GM23338 (cell line): ENCODE measurements at regions not wholly inside any gene's neighbourhood (a gene's known extent, or its start where the extent isn't known, plus 50 kb on each side); places are given as distances from the start of the nearest gene placed in this dataset.

Source experiments
- ATAC-seq: fragments of 200-7000 bp; cut with Tn5 transposase; 3 replicates; pipeline ENCODE4 v1.9.1; 2020
- DNase-seq: peaks from one replicate; pipeline ENCODE4 v3.0.0-alpha.2; 2015; ENCODE audit warnings: low spot score
- H2AFZ ChIP-seq: fragments of 200-600 bp; sonication (generic); 2 replicates; pipeline ENCODE4 v1.8.0; 2016; ENCODE audit warnings: antibody characterized with exemption, mild to moderate bottlenecking, moderate library complexity
- H3F3A ChIP-seq: fragments of 200-600 bp; sonication (generic); replicated peaks from 2 replicates; pipeline ENCODE4 v1.8.0; 2017; ENCODE audit warnings: antibody characterized with exemption, mixed run types, low read depth
- H3K27ac ChIP-seq: fragments of 200-600 bp; sonication (generic); 2 replicates; pipeline ENCODE4 v1.6.1; 2016; ENCODE audit warnings: low read depth
- H3K27me3 ChIP-seq: fragments of 200-600 bp; sonication (generic); 2 replicates; pipeline ENCODE4 v1.8.0; 2016; ENCODE audit warnings: mild to moderate bottlenecking, mixed run types, moderate library complexity; ENCODE audit not compliant: insufficient read depth
- H3K36me3 ChIP-seq: fragments of 200-600 bp; sonication (generic); 2 replicates; pipeline ENCODE4 v1.8.0; 2016; ENCODE audit warnings: mild to moderate bottlenecking; ENCODE audit not compliant: insufficient read depth
- H3K4me1 ChIP-seq: fragments of 200-600 bp; sonication (generic); 2 replicates; pipeline ENCODE4 v1.8.0; 2016; ENCODE audit warnings: mild to moderate bottlenecking, moderate library complexity; ENCODE audit not compliant: insufficient read depth
- H3K4me2 ChIP-seq: fragments of 200-600 bp; sonication (generic); 2 replicates; pipeline ENCODE4 v1.7.1; 2017; ENCODE audit warnings: mixed run types
- H3K4me3 ChIP-seq: fragments of 200-600 bp; sonication (generic); 2 replicates; pipeline ENCODE4 v1.6.1; 2016; ENCODE audit warnings: mixed run types
- H3K79me2 ChIP-seq: fragments of 200-600 bp; sonication (generic); replicated peaks from 2 replicates; pipeline ENCODE4 v1.8.0; 2017; ENCODE audit warnings: mild to moderate bottlenecking; ENCODE audit not compliant: insufficient read depth
- H3K9me2 ChIP-seq: fragments of 200-600 bp; sonication (generic); 2 replicates; pipeline ENCODE4 v1.8.0; 2017; ENCODE audit not compliant: insufficient read depth
- H4K20me1 ChIP-seq: fragments of 200-600 bp; sonication (generic); replicated peaks from 2 replicates; pipeline ENCODE4 v1.8.0; 2017; ENCODE audit warnings: mild to moderate bottlenecking; ENCODE audit not compliant: insufficient read depth
- H3K27ac Mint-ChIP-seq: 2 replicates; pipeline ENCODE4 v1.8.0; 2020; ENCODE audit warnings: inconsistent platforms, mild to moderate bottlenecking, moderate library complexity, mixed read lengths
- H3K27me3 Mint-ChIP-seq: 3 replicates; pipeline ENCODE4 v1.8.0; 2022; ENCODE audit warnings: low read depth, mild to moderate bottlenecking, moderate library complexity, mixed read lengths, inconsistent platforms; ENCODE audit not compliant: insufficient read depth, poor library complexity
- H3K36me3 Mint-ChIP-seq: 3 replicates; pipeline ENCODE4 v1.8.0; 2021; ENCODE audit warnings: low read depth, mild to moderate bottlenecking, inconsistent platforms, moderate library complexity, mixed read lengths
- H3K4me1 Mint-ChIP-seq: 3 replicates; pipeline ENCODE4 v1.8.0; 2020; ENCODE audit warnings: mild to moderate bottlenecking, inconsistent platforms, mixed read lengths
- H3K4me3 Mint-ChIP-seq: 3 replicates; pipeline ENCODE4 v1.8.0; 2021; ENCODE audit warnings: moderate library complexity, mild to moderate bottlenecking, inconsistent platforms, mixed read lengths
- H3K9me3 Mint-ChIP-seq: 3 replicates; pipeline ENCODE4 v1.8.0; 2020; ENCODE audit warnings: moderate library complexity, mild to moderate bottlenecking, inconsistent platforms, mixed read lengths
- EZH2phosphoT487 ChIP-seq: fragments of 200-600 bp; sonication (generic); IDR thresholded peaks from one replicate; pipeline ENCODE4 v1.8.1; 2018; ENCODE audit warnings: antibody characterized with exemption; ENCODE audit not compliant: unreplicated experiment
- NANOG ChIP-seq: IDR thresholded peaks from 2 replicates; pipeline ENCODE4 v1.6.1; 2016; ENCODE audit warnings: antibody characterized with exemption, borderline replicate concordance
- POLR2AphosphoS5 ChIP-seq: IDR thresholded peaks from 2 replicates; pipeline ENCODE4 v1.6.1; 2016; ENCODE audit warnings: antibody characterized with exemption, low read depth
- TF ChIP-seq, protein P1 (sequence below): IDR thresholded peaks from 2 replicates; pipeline ENCODE4 v1.6.1; 2016; ENCODE audit warnings: antibody characterized with exemption
- TF ChIP-seq, protein P2 (sequence below): fragments of 250-450 bp; sonication (Bioruptor Pico); IDR thresholded peaks from 2 replicates; pipeline ENCODE4 v1.5.0; 2020; ENCODE audit warnings: mild to moderate bottlenecking, moderate library complexity
- TF ChIP-seq, protein P3 (sequence below), 2 experiments: fragments of 200-600 bp in 1 of 2; sonication (generic) in 1 of 2; conservative IDR thresholded peaks; 2 replicates each; pipeline versions ENCODE4 v1.5.1 to v1.6.1; 2016 to 2017; ENCODE audit warnings: antibody characterized with exemption in 2 of 2, low read depth in 2 of 2, mild to moderate bottlenecking in 2 of 2, moderate library complexity in 1 of 2

DNA sequence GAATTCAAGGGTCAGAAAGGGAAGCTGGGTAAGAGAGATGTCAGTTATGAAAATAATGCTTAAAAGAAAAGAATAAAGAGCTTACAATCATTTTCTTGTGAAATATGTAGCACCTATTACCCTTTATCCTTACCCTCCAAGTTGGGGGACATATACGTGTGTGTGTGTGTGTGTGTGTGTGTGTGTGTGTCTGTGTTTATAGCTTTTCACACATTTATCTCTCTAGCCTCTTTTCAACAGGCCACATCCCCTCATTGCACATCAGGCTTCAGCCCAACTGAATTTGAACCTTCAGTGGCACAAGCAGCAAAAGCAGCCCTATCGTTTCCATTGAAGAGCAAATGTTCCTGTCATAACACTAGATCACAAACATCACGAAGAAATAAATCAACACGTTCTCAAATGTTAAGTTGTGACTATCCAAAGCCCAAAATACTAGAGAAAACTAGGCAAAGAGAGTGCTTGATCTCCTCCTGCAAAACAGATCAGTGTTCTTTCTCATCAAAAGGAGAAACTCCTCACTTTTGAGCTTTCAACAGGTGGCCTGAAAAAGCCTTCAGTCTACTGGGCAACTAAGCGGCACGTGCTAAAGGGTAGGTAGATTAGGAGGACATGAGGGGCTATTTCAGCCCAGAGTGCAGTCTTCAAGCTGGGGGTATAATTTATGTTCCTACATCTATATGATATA lies 416.4 kb downstream of the EFNA5 start:
- H3K4me1 Mint-ChIP-seq = no peaks in the 10 kb centered on the region
- Histone ChIP-seq H3K9me2 (0 out of 2 replicates have a peak, but pooled peaks cover 14% of the 10 kb centered on the region), H4K20me1 (no peaks in the 10 kb centered on the region), H3K79me2 (no peaks in the 10 kb centered on the region), H3K36me3 (no peaks in the 10 kb centered on the region), H3F3A (no peaks in the 10 kb centered on the region), H3K4me2 (no peak overlapping the region), H3K27me3 (no peaks in the 10 kb centered on the region), H2AFZ (no peak overlapping the region), H3K4me1 (no peaks in the 10 kb centered on the region), H3K4me3 (no peak overlapping the region), H3K27ac (no peak overlapping the region)
- H3K4me3 Mint-ChIP-seq = no peak overlapping the region
- TF ChIP-seq, protein P1, sequence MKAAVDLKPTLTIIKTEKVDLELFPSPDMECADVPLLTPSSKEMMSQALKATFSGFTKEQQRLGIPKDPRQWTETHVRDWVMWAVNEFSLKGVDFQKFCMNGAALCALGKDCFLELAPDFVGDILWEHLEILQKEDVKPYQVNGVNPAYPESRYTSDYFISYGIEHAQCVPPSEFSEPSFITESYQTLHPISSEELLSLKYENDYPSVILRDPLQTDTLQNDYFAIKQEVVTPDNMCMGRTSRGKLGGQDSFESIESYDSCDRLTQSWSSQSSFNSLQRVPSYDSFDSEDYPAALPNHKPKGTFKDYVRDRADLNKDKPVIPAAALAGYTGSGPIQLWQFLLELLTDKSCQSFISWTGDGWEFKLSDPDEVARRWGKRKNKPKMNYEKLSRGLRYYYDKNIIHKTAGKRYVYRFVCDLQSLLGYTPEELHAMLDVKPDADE = no peak
- TF ChIP-seq EZH2phosphoT487 (no peak), POLR2AphosphoS5 (no peak), NANOG (no peak)
- TF ChIP-seq, protein P2, sequence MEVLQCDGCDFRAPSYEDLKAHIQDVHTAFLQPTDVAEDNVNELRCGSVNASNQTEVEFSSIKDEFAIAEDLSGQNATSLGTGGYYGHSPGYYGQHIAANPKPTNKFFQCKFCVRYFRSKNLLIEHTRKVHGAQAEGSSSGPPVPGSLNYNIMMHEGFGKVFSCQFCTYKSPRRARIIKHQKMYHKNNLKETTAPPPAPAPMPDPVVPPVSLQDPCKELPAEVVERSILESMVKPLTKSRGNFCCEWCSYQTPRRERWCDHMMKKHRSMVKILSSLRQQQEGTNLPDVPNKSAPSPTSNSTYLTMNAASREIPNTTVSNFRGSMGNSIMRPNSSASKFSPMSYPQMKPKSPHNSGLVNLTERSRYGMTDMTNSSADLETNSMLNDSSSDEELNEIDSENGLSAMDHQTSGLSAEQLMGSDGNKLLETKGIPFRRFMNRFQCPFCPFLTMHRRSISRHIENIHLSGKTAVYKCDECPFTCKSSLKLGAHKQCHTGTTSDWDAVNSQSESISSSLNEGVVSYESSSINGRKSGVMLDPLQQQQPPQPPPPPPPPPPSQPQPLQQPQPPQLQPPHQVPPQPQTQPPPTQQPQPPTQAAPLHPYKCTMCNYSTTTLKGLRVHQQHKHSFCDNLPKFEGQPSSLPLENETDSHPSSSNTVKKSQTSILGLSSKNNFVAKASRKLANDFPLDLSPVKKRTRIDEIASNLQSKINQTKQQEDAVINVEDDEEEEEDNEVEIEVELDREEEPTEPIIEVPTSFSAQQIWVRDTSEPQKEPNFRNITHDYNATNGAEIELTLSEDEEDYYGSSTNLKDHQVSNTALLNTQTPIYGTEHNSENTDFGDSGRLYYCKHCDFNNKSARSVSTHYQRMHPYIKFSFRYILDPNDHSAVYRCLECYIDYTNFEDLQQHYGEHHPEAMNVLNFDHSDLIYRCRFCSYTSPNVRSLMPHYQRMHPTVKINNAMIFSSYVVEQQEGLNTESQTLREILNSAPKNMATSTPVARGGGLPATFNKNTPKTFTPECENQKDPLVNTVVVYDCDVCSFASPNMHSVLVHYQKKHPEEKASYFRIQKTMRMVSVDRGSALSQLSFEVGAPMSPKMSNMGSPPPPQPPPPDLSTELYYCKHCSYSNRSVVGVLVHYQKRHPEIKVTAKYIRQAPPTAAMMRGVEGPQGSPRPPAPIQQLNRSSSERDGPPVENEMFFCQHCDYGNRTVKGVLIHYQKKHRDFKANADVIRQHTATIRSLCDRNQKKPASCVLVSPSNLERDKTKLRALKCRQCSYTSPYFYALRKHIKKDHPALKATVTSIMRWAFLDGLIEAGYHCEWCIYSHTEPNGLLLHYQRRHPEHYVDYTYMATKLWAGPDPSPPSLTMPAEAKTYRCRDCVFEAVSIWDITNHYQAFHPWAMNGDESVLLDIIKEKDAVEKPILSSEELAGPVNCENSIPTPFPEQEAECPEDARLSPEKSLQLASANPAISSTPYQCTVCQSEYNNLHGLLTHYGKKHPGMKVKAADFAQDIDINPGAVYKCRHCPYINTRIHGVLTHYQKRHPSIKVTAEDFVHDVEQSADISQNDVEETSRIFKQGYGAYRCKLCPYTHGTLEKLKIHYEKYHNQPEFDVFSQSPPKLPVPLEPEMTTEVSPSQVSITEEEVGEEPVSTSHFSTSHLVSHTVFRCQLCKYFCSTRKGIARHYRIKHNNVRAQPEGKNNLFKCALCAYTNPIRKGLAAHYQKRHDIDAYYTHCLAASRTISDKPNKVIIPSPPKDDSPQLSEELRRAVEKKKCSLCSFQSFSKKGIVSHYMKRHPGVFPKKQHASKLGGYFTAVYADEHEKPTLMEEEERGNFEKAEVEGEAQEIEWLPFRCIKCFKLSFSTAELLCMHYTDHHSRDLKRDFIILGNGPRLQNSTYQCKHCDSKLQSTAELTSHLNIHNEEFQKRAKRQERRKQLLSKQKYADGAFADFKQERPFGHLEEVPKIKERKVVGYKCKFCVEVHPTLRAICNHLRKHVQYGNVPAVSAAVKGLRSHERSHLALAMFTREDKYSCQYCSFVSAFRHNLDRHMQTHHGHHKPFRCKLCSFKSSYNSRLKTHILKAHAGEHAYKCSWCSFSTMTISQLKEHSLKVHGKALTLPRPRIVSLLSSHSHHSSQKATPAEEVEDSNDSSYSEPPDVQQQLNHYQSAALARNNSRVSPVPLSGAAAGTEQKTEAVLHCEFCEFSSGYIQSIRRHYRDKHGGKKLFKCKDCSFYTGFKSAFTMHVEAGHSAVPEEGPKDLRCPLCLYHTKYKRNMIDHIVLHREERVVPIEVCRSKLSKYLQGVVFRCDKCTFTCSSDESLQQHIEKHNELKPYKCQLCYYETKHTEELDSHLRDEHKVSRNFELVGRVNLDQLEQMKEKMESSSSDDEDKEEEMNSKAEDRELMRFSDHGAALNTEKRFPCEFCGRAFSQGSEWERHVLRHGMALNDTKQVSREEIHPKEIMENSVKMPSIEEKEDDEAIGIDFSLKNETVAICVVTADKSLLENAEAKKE (CRISPR knock-in tag) = no peak
- TF ChIP-seq, protein P3, sequence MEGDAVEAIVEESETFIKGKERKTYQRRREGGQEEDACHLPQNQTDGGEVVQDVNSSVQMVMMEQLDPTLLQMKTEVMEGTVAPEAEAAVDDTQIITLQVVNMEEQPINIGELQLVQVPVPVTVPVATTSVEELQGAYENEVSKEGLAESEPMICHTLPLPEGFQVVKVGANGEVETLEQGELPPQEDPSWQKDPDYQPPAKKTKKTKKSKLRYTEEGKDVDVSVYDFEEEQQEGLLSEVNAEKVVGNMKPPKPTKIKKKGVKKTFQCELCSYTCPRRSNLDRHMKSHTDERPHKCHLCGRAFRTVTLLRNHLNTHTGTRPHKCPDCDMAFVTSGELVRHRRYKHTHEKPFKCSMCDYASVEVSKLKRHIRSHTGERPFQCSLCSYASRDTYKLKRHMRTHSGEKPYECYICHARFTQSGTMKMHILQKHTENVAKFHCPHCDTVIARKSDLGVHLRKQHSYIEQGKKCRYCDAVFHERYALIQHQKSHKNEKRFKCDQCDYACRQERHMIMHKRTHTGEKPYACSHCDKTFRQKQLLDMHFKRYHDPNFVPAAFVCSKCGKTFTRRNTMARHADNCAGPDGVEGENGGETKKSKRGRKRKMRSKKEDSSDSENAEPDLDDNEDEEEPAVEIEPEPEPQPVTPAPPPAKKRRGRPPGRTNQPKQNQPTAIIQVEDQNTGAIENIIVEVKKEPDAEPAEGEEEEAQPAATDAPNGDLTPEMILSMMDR (conservative IDR thresholded peaks at IDR 0.05; ENCODE audit: low read depth in 2 of 2) = no peak
- H3K27me3 Mint-ChIP-seq = peaks cover 1% of the 10 kb centered on the region
- no peaks in the 10 kb centered on the region for H3K9me3 Mint-ChIP-seq
- DNase-seq = no peak
- H3K36me3 Mint-ChIP-seq = no peaks in the 10 kb centered on the region; the same call in 2 of the 3 replicates
- H3K27ac Mint-ChIP-seq = no peak overlapping the region
- ATAC-seq = no peak
